Ishikawa (cell line): ENCODE measurements at regions not wholly inside any gene's neighbourhood (a gene's known extent, or its start where the extent isn't known, plus 50 kb on each side); places are given as distances from the start of the nearest gene placed in this dataset.

ENCODE experiments used
- NFIC ChIP-seq: IDR thresholded peaks from 2 replicates; pipeline ENCODE4 v1.6.1; 2012
- RAD21 ChIP-seq: IDR thresholded peaks from 2 replicates; pipeline ENCODE4 v1.6.1; 2012; ENCODE audit warnings: low read depth
- YY1 ChIP-seq: IDR thresholded peaks from 2 replicates; pipeline ENCODE4 v1.6.1; 2012; ENCODE audit warnings: low read depth

DNA sequence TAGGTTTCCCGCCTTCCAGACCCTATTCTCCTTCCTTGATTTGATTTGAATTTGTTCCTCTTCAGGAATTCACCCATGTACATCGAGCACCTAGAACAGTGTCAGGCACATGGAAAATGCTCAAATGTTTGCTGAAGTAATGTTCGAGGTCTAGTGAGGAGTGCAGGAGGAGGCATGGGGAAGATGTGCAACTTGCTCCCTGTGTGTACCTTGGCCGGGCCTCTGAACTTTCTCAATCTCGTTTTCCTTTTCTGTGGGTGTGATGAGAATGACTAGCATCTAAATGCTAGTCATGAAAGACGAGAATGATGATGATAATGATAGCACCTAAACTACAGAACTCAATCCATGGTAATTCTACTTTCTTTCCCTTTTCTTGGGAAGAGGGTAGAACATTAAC, 279.1 kb upstream of the PLET1 start:
- TF ChIP-seq RAD21 = no peak
- TF ChIP-seq YY1 = no peak
- TF ChIP-seq NFIC = no peak
